HG02943 (cell line): ENCODE measurements at regions not wholly inside any gene's neighbourhood (a gene's known extent, or its start where the extent isn't known, plus 50 kb on each side); places are given as distances from the start of the nearest gene placed in this dataset.

Source experiments
- ATAC-seq: cut with Tn5 transposase; IDR thresholded peaks from one replicate; pipeline ENCODE4 v1.9.1; 2021; ENCODE audit warnings: mild to moderate bottlenecking, low read depth, moderate library complexity; ENCODE audit not compliant: unreplicated experiment

DNA sequence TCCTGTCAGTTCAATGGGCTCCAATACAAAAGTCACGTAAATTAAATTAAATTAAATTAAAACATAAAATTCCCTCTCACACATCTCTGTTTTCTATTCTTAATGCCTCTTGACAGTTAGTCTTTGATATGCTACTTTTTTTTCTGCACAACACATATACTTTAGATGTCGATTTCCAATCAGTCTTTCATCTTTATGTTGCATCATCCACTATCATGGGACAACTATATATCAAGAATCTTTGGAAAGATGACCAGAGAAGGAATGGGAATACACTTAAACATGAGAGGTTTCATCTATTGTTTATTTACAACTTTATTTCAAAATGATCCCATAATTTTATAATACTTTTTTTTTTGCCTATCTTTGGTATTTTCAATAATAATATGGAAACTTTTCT is 733.3 kb upstream of the FANCL start:
- no peak for ATAC-seq

DNA sequence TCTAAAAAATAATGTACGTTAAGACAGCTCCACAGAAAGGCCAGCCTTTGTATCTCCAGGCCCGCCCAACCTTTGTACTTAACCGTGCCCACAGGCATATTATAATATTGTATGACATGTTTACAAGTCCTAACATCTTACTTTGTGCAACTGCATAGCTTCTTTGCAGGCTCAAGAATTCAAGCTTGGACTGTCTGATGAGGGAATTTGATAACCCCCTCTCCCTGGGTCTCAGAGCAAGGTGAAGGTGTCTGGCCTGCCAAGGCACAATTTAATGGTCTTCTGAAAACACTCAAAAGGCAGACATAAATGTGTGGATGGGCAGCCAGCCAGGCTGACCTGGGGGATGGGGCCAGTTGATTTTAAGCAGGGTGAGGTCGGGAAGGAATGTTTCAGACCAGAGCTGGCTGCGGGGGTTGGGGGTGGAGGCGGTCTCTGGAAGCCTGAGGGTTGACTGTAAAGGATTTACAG is 732.7 kb upstream of the FANCL start:
- no peak for ATAC-seq

GRCh38 chr2:58972737-58973136 is 731.6 kb upstream of the FANCL start:
- ATAC-seq = no peak

- no peak for ATAC-seq
These were observed 730.6 kb upstream of the FANCL start for GRCh38 chr2:58971511-58972360.

DNA sequence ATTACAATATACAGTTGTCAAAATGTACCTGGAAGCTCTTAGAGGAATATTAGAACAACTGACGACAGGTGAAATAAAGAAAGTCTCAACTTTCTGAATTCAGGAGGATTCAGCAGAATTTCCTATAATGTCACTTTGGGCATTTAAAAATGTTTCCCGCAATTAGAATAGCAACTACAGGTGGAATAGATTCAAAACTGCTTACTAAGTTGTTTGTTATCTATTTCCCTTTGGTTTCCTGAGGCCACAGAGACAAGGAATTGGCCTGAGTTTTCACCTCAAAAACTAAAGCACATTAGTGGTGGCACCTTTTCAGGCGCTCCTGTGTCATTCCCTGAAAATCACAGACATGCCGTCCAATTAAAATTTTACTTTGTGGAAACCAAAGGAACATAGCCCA is 729.2 kb upstream of the FANCL start:
- ATAC-seq = no peak

- no peak for ATAC-seq
These were observed 727.8 kb upstream of the FANCL start for GRCh38 chr2:58968885-58969284.

DNA sequence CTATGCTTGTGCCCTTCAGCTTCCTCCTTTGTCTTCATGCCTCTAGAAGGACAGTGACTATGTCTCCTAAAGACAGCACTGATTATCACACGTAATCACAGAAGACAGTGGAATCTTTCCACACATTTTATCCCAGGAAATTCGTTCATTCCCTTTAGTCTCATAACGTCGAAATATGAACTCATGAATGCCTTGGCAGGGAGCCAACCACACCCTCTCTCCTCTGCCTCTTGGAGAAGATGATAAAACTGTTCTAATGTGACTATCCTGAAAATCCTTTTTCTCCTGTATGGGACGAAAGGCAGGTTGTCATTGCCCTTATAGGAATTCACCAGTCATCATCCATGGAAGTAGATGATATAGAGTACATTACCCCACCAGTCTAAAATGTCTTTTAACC is 726.6 kb upstream of the FANCL start:
- no peak for ATAC-seq

- no peak for ATAC-seq
These were observed 724.5 kb upstream of the FANCL start for GRCh38 chr2:58965602-58966001.

DNA sequence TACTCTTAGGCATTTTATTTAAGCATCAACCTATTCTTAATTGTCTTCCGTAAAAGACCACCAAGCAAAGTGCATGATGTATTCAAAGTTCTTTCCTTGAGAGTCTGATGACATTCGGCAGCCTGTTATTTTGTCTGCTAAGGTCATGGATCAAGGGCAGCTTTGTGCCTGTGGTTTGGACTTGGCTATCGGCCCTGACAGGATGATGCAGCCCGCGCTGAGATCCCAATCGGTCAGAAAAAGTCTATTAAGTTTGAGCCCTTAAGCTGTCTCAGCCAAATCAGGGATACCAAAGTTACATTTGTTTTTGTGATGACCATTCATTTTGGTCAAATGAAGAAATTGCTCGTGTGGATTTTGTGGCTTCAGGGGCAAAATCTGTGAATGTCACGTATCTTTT is 718.9 kb upstream of the FANCL start:
- ATAC-seq = no peak

GRCh38 chr2:58957188-58957840 is 716.2 kb upstream of the FANCL start:
- ATAC-seq = no peak

DNA sequence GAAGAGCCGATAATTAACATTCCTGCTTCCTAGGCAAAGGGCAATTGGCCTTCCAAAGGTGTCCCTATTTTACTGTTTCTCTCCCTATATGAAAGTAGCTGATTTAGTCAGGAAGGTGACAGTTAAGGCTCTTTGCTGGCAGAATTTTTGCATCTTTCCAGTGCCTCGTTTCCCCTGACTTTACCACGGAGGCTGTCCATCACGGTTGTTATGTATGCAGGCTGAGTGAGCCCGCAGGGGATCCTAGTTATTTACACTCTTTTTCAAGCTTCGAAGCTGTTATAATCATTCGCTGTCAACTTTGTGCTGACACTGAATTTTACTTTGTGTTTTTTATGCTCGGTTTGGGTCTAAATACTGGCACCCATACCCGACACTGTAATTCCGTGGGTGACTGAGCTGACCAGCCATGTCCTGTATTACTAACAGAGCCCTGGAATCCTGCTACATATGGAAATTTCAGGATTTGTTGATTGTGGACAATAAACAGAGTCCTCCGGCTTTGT is 713.8 kb upstream of the FANCL start:
- no peak for ATAC-seq

DNA sequence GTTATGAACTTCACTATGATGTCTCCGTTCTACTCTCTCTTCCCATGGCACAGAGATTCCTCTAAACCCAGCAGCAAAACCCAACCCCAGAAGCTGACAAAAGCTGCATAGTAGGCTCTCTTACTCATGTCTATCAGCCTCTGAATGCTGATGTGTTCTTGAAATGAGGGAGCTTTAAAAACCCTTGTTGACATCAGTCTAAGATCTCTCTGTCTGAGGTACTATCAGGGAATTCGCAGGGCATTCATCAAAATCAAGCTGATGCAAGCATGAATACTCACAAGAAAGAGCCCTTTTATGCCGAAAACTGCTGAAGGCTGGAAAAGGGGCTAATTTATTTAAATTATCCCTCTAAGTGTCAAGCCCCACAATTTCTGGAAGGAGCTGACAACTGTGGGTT is 710.6 kb upstream of the FANCL start:
- ATAC-seq = no peak

DNA sequence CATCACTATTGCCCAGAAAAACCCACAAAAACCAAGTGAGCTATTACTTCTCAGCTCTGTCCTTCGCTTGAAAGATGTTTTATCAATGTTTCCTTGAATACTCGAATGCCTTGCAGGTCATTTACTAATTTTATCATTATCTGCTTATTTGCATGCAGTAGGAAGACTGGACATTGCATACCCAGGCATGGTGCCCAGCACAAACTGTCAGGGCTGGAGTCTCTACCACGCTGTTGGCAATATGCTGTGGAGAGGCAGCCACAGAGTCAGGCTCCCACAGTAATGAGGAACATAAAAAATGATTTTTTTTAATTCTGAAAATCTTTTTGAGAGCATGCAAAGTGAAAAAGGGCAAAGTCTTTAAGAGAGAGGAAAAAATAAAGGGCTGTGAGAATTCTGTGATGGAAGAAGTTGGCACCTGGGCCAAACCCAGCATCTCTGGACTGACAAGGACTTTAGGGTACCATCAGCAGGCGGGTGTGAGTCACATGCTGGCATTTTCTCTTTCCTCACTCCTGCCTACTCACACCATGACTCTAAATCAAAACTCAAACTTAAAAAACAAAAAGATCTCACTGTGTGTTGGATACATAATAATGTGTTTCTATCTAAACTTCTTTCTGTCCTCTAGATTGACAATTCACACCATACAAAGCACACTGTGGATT is 709.8 kb upstream of the FANCL start:
- ATAC-seq = no peak

GRCh38 chr2:58939388-58939787 is 698.3 kb upstream of the FANCL start:
- ATAC-seq = no peak

DNA sequence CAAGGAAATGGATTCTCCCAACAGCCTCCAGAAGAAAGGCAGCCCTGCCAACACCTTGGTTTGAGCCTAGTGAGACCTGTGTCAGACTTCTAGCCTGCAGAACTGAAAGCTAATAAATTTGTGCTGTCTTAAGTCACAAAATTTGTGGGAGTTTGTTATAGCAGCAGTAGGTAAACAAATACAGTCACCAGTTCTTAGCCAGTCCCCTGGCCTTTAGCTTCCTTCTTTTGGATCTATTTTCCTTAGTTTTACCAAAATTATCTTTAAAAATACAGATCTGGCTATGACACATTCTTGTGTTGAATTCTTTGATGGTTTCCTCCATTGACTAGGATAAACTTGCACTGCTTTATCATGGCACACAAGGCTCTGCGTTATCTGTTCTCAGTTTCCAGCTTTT is 697.9 kb upstream of the FANCL start:
- ATAC-seq = no peak

DNA sequence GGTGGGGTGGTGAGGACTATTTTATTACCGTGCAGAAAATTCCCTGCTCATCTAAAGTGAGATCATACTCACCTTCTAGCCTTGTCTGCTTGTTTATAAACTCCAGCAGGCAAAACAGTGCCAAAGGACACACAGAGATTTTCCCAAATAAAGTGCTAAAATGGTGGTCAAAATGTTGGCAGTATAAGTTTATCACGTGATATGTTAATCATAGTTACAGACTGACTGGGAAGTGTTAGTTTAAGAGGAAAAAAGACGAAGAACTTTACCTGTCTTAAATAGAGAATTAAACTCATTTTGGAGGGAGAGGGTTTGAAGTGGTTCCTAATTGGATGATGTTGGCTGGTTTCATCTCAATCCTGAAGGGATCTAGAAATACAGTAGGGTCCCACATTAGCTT is 691.7 kb upstream of the FANCL start:
- ATAC-seq = no peak

GRCh38 chr2:58930537-58930936 is 689.4 kb upstream of the FANCL start:
- no peak for ATAC-seq

DNA sequence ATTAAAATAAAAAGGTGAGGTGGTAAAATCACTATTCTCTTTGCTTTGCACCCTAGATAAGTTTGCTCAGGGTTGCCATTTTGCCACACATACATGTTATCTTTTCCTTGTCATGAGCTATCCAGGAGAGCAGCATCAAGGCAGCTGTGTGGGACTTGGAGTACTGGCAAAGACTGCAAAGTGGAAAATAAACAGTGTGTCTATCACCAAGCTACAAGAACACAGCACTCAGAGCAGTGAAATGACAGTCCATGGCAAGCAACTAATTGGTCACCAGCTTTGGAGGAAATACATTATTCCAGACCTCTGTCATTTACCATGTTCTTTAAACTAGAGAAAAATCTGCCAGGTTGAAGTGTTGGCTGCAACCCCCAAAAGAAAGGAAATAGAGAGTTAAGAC is 687.8 kb upstream of the FANCL start:
- no peak for ATAC-seq

GRCh38 chr2:58928391-58928790 is 687.3 kb upstream of the FANCL start:
- no peak for ATAC-seq

DNA sequence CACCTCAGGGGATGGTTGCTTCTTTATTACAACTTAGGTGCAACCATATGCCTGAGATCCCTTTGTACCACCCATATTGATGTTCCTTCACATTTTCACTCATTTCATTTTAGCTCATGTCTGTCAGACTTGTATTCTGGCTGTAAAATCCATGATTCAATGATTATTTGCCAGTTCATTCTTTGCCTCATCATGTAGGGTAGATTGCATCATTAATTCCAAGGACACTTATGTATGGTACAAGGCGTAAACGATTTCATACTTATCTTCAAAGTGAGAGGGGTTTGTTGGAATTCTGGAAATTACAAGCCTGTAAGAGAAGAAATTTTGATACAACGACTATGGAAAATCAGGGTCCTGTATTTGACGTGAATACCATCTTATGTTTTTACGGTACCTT is 685.0 kb upstream of the FANCL start:
- no peak for ATAC-seq

- ATAC-seq = no peak
These were observed 684.6 kb upstream of the FANCL start for GRCh38 chr2:58925676-58926081.
